NCI-H345 treated with DMSO at 0.1 percent for 48 hours (cell line): ENCODE measurements at regions not wholly inside any gene's neighbourhood (a gene's known extent, or its start where the extent isn't known, plus 50 kb on each side); places are given as distances from the start of the nearest gene placed in this dataset.
A peak's percentile ranks its signal among the peaks of the same experiment; 100 is the strongest.
"Not testable (repeated sequence)": the region's sequence is repeated elsewhere in the genome, so short reads cannot be mapped to it uniquely, and the experiment has no call there.

Source experiments
- DNase-seq: peaks from one replicate; lab custom pipeline; 2025; ENCODE audit not compliant: unreplicated experiment; lab: John Stamatoyannopoulos, UW

DNA sequence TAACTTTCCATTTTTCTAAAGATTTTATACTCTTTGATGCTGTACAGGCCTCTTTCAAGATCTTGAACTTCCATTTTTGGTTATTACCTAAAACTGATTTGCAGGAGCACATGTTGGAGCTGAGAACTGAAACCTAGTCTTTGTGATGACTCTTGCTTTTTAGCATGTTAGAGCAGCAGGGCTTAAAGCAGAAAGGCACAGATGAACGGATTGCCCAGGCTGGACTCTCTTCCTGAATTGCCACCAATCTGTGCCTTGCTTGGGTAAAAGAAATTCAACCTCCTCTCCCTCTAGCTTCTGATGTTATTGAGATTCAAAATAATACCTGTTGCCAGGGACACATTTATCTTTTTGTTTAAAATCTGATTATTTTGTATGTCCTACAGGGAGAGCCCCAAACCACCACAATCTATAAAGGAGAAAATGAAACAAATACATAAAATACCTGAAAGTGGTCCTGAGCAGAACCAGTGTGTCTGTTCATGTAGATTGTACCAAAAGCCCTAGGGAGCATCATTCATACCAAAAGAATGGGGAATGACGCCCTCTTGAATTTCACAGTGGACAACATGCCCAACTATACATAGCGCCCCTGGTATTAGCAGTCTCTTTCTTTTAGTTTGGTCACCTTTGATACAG is 277.0 kb upstream of the MAP2 start:
- DNase-seq: no peak

DNA sequence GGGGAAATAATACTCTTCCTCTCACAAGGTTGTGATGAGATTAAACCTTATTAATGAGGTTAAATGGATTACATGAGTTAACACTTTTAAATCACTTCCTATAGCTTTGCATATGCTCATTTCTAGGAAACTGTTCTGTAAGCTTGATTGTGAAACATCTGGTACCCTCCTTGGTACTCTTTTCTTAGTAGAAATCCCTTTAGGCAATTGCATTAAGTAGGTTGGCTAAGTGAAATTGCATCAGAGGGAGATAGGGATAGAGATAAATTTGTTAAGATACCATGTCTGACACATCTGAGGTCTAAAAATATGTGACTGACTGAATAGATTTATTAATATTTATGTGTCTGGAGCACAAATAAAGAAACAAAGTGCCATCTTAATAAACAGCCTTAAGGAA is 275.9 kb upstream of the MAP2 start:
- no peak for DNase-seq

DNA sequence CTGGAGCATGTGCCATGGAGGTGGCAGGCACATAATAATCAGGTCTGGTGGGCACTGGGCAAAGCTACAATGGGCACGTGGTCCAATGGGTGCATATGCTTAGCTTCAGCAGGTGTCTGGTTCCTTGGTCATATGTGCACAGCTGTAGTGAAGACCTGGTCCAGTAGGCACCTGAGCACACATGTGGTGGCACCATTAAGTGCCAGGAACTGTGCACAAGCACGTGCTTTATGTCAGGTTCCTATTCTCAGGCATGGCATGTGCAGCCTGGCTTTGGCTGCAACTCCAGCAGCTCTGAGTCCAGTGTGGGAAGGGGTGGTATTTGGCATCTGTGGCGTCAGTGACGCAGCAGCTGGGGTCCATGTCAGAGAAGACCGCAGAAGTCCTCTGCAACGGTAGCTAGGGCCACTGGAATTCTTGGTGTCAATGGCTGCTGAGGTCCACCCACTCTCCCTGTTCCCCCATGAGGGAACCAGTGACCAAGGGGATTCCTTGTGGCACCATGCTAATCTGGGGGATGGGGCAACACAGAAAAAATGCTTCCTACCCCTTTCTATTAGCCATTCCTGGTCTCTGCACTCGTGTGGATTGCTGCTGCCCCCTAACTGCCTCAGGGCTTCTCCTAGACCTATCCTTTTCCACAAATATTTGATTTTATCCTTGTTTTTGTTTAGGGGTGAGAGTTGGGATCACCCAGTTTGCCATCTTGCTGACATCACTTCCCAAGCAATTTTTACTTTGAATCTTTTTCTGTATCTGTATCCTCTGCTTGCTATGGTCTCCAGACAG is 262.9 kb upstream of the MAP2 start:
- DNase-seq: no peak

DNA sequence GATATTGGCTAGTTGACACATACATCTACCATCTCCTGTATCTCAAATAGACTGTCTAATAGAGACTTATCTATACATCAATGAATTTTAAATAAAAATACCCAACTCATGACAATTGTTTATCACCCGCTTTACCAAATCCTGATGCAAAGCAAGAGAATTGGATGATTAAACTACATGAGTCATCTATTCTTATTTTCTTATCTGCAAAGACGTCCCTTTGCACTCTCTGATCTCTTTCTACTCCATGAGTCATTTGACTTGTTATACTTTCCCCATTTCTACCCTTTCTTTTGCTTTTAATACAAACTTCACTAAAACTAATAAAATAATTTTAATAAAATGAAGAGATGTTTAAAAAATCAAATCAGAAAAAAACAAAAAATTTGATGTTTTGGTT is 261.7 kb upstream of the MAP2 start:
- DNase-seq: no peak

DNA sequence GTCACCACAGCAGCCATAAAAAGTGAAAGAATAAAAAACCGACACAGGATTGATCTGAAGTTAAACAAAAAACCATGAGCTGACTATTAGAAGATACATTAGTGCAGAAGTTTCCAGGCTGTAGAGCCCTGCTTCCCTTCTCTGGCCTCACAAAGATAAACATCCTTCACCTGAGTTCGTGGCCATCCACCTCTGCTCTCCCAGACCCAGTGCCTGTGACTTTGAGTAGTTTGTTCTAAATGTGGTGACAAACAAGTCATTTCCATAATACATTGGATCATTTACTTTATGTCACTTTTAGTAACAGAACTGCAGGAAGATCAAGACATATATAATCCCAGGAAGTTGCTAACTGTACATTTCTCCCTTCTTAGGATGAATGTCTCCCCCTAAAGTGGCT is 241.9 kb upstream of the MAP2 start:
- DNase-seq: no peak

DNA sequence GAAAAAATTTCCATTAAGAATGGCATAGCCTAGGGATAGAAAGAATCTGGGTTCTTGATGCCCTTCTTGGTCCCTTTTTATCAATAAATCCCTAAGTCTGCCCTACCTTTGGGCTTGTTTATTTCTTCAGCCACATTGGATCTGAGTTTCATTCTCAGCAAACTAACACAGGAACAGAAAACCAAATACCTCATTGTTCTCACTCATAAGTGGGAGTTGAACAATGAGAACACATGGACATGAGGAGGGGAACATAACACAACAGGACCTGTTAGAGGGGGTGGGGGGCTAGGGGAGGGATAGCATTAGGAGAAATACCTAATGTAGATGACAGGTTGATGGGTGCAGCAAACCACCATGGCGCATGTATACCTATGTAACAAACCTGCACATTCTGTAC is 237.0 kb upstream of the MAP2 start:
- not testable (repeated sequence) for DNase-seq

DNA sequence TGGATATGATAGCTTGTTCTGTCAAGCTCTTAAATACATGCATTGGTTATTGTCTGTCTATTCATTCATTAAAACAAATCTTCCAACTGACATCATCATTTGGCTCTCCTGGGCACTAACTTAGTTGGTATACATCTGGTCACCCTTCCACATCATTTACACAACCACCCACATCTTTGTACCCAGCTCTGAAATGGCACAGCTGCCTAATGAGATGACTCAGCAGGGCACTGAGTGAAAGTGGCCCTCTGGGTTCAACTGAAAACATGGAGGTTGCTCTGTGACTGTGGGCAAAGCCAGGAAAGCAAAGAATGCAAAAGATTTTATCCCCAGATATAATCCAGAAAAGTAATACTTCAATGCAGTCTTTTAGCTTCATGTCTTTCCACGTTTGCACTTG is 234.0 kb upstream of the MAP2 start:
- DNase-seq: no peak

DNA sequence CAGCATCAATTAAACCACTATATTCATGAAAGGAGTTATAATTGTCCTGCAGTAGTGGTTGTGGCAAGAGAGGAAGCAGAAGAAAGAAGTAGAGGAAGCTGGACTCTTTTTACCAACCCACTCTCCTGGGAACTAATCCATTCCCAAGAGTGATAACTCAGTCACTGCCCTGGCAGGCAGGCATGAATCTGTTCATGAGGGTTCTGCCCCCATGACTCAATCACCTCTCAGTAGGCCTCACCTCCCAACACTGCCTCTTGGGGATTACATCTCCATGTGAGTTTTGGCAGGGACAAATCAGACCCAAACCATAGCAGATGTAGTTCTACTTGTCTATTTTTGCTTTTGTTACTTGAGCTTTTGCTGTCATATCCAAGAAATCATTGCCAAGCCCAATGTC is 232.7 kb upstream of the MAP2 start:
- DNase-seq: no peak

DNA sequence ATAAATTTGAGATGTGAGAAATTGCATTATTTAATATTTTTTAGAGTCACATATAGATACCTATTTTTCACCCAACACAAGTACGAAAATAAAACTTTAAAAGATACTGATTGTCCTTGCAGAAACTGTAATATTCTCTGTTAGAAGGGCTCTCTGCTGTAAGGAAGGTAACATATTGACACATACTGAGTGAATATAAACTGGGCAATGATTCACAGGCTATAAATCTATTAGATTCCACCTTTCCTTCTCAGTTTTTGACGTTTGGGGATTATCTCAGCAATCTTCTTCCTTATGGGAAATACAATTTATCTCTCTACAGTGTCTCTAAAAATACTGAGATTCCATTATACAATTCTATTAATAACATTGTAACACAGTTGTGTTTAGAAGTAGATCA is 229.1 kb upstream of the MAP2 start:
- DNase-seq: no peak

DNA sequence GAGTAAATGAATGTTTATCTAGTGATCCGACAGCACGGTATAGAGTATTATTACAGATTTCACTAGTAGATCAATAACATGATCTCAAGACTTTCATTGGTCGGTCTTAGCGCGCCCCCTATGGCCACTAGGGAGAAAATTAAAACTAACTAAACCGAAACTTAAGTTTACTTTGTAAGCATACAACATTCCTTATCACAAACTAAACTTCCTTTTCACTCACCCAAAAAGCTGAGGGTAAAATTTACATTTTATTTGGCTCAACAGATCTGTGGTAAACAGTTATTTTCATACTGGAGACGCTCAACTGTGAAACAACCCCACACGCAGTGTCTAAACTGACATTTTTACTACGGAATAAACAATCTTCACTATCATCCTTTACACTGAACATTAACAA is 215.6 kb upstream of the MAP2 start:
- peak; percentile 11 for DNase-seq

DNA sequence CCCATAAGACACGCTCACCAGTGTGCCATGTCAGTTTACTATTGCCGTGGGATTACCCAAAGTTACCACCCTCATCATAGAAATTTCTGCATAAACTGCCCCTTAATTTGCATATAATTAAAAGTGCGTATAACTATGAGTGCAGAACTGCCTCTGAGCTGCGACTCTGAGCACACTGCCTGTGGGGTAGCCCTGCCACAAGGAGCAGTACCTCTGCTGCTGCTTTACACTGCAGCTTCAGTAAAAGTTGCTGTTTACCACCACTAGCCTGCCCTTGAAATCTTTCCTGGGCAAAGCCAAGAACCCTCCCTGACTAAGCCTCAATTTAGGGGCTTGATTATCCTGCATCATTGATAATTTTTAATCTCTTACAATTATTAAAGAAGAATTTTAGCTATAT is 213.9 kb upstream of the MAP2 start:
- no peak for DNase-seq

DNA sequence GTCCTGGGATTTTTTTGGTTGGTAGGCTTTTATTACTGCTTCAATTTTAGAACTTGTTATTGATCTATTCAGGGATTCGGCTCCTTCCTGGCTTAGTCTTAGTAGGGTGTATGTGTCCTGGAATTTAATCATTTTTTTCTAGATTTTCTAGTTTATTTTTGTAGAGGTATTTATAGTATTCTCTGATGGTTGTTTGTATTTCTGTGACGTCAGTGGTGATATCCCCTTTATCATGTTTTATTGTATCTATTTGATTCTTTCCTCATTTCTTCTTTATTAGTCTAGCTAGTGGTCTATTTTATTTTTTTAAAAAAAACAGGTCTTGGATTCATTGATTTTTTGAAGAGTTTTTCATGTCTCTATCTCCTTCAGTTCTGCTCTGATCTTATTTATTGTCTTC is 193.3 kb upstream of the MAP2 start:
- no peak for DNase-seq

DNA sequence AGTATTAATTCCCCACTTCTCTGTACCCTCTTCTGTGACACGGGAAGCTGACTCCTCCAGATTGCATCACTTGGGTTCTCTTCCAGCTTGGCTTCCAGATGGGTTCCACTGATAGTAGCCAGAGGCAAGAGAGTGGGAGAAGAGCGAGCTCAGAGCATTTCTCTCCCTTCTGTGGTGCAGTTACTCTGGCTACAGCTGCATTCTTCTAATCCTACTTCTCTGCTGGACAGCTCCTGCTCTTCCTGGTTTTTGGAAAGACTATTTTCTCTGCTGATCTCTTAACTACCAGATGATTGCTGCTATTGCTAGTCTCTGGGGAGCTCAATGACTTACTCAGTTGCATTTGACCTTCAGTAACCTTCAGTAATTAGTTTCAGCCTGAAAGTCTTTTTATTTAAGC is 187.5 kb upstream of the MAP2 start:
- no peak for DNase-seq

DNA sequence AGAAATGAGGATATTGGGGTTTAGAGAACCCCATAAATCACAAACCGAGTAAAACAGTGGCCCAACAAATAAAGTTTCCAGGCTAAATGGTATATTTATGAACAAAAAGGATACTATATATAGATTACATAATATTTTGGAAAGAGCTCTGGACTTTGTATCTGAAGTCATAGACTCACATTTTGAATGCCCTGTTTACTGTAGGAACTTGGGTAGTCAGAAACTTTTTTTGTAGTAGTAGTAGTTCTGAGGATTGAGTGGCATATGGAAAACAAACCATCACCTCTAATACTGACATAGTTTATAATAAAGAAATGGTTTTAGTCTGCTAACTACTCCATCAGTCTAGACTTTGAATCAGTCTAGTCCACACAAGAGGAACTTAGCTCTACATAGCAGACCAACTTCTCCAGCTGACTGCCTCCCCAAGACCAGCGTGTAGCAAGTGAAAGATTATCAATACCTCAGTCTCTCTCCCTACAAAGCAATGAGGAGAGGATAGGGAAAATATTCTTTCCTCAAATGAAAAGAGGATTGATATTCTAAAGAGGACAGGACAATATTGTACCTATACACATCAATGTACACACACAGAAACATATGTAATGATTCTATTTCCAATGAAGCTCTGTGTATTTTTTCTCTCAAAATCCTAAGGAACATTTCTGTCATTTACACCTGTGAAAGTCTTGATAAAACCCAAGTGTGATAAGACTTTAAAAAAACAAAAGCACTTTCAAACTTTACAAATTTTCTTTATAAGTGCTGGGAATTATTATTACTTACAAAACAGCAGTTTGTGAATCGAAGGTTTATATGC is 184.9 kb upstream of the MAP2 start:
- no peak for DNase-seq

DNA sequence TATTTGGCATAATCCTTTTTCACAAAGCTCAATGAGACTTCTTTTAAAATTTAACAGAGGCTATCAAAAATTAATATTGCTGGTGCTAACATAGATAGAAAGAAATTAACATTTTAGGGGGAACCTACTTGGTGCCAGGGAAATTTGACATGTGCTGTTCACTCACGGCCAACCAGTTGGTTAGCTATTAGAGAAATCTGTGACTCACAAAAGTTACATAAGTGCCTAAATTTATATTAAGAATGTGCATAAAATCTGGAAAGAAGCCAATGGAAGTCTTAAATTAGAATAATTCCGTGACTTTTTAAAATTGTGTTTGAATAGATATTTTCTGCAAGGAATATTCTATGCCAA is 184.3 kb upstream of the MAP2 start:
- DNase-seq: no peak

DNA sequence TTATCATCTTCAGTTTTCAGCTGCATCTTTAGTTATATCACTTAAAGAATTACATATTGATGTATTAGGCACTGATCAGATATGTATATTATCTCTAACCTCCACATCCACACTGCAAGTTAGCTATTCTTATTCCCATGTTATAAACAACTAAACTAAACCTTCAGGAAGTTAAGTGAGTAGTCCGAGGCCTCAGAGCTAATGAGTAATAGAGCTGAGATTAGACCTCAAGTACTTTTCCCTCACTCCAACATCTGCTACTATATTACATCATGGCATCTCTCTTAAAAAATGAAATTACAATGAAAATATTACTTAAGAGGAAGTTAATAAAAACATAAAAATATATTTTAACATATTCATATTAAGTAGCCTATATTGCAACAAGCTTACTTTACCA is 183.6 kb upstream of the MAP2 start:
- DNase-seq: no peak

DNA sequence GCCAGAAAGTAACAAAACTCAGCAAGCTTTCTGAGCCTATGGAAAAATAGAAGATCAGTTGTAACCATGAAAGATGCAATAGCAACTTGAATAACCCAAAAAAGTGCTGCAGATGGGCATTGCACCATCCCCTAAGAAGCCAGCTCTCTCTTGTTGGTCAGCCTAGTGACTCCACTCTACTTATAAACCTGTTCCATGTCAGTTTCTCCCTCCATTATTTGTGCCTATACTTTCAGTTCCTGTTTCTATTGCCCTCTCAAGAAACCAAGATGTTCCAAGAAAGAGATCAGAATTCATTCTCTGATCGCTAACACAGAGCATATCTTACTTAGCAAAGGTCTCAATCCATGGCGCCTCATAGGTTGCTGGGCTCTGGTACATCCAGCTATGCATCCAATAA is 170.3 kb upstream of the MAP2 start:
- DNase-seq: no peak

DNA sequence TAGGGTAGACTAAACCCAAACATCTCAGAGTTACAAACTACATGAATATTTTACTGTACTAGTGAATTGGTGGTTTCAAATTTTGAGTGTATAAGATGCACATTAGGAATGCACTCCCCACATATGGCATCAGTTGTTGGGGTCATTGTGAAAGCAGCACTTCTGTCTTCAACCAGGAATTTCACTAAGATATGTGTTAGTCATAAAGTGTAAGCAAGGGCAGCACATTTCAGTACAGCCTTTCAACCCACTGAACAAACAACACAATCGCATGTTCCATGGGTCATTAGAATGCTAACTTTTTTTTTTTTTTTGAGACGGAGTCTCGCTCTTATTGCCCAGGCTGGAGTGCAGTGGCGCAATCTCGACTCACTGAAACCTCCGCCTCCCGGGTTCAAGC is 164.1 kb upstream of the MAP2 start:
- DNase-seq: no peak

DNA sequence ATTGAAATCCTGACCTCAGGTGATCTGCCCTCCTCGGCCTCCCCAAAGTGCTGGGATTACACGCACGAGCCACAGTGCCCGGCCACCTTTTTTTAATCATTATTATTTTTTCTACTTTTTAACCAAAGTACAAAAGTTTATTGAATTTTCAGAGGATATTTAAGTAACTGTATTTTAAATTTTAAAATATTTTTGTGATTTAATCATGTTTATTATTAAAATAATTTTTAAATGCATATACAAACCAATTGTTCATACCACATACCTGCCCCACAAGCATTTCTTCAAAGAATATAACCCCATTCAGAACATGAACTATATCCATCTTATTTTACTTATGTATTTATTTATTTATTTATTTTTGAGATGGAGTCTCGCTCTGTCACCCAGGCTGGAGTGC is 163.6 kb upstream of the MAP2 start:
- DNase-seq: no peak

DNA sequence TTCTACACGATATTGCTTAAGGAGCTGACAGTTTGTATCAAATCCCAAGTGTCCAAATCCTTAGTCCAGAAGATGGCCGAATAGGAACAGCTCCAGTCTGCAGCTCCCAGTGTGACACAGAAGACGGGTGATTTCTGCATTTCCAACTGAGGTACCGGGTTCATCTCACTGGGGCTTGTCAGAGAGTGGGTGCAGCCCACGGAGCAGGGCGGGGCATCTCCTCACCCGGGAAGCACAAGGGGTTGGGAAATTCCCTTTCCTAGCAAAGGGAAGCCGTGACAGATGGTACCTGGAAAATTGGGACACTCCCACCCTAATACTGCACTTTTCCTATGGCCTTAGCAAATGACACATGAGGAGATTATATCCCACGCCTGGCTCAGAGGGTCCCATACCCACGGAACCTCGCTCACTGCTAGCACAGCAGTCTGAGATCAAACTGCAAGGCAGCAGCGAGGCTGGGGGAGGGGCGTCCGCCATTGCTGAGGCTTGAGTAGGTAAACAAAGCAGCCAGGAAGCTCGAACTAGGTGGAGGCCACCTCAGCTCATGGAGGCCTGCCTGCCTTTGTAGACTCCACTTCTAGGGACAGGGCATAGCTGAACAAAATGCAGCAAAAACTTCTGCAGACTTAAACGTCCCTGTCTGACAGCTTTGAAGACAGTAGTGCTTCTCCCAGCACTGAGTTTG is 162.3 kb upstream of the MAP2 start:
- not testable (repeated sequence) for DNase-seq

DNA sequence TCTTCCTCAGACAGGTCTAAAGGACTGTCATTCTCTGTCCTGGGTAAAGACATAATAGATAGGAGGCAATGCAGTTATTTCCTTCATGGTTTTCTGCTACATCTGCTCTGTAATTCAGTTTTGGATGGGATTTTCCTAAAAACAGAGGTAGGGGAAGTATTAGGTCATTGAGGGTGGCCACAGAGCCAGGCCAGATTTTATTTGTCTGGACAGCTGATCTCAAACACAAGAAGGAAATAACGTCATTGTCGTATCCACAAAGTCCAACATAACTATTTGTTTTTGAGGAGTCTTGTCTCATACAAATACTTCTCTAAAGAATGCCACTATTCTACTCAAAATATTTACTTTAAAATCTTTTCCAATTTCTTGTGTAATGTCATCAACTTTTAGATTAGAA is 154.8 kb upstream of the MAP2 start:
- no peak for DNase-seq

DNA sequence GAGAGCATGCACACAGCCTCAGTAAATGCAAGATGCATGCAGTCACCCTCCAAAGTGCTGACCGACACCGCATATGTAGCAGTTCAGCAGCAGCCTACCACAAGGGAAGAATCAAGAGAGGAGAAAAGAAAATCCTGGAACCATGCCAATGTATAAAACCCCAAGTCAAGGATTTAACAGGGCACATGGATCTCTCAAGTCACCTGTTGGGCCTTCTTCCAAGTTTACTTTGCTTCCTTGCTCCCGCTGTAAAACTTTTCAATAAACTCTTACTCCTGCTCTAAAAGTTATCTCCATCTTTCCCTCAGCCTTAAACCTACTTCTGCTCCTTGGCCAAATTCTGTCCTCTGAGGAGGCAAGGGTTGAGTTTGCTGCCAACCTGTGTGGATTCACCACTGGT is 147.8 kb upstream of the MAP2 start:
- DNase-seq: no peak
